Upper lobe of left lung (tissue), 6 donors: ENCODE measurements at regions not wholly inside any gene's neighbourhood (a gene's known extent, or its start where the extent isn't known, plus 50 kb on each side); places are given as distances from the start of the nearest gene placed in this dataset.
"Not testable (repeated sequence)": the region's sequence is repeated elsewhere in the genome, so short reads cannot be mapped to it uniquely, and the experiment has no call there.

Source experiments
- ATAC-seq, 2 donors: fragments of 200-7000 bp; cut with Tn5 transposase; one replicate each; pipeline ENCODE4 v1.9.1; 2022; ENCODE audit warnings: mild to moderate bottlenecking in 2 of 2, moderate library complexity in 2 of 2; ENCODE audit not compliant: low FRiP score in 2 of 2
- DNase-seq, 2 donors: peaks; one replicate each; pipeline ENCODE4 v3.0.0-alpha.2; 2019 to 2020
- H3K27ac ChIP-seq, 4 donors: fragments of 200-600 bp; sonication (generic); one replicate each; pipeline ENCODE4 v1.5.1; 2016 to 2019
- H3K27me3 ChIP-seq, 4 donors: fragments of 200-600 bp; sonication (generic); one replicate each; pipeline ENCODE4 v1.5.1; 2017 to 2019
- H3K36me3 ChIP-seq, 4 donors: fragments of 200-600 bp; sonication (generic); one replicate each; pipeline ENCODE4 v1.5.1; 2016 to 2019
- H3K4me1 ChIP-seq, 4 donors: fragments of 200-600 bp; sonication (generic); one replicate each; pipeline ENCODE4 v1.5.1; 2018 to 2019
- H3K4me3 ChIP-seq, 4 donors: fragments of 200-600 bp; sonication (generic); one replicate each; pipeline ENCODE4 v1.5.1; 2017 to 2019; ENCODE audit warnings: mild to moderate bottlenecking in 2 of 4, moderate library complexity in 1 of 4
- H3K9me3 ChIP-seq, 4 donors: fragments of 200-600 bp; sonication (generic); one replicate each; pipeline ENCODE4 v1.5.1; 2018 to 2019
- CTCF ChIP-seq, 6 experiments: fragments of 450-650 bp in 4 of 6; fragments of 200-600 bp in 2 of 6; sonication (generic) in 2 of 6; IDR thresholded peaks; one replicate each; pipeline ENCODE4 v1.5.1; 2016 to 2019; ENCODE audit warnings: antibody characterized with exemption in 6 of 6
- EP300 ChIP-seq, 4 donors: sonication (generic); formaldehyde crosslinking; IDR thresholded peaks; one replicate each; pipeline ENCODE4 v1.5.1; 2017; ENCODE audit warnings: antibody characterized with exemption in 4 of 4, control low read depth in 2 of 4
- POLR2A ChIP-seq, 4 donors: fragments of 450-650 bp; IDR thresholded peaks; one replicate each; pipeline ENCODE4 v1.5.1; 2016 to 2017; ENCODE audit warnings: antibody characterized with exemption in 4 of 4, mild to moderate bottlenecking in 2 of 4
- POLR2AphosphoS5 ChIP-seq, 2 donors: sonication (generic); formaldehyde crosslinking; IDR thresholded peaks; one replicate each; pipeline ENCODE4 v1.5.1; 2017; ENCODE audit warnings: antibody characterized with exemption in 2 of 2
- WGBS, 2 donors: methylation state at CpG; one replicate each; pipeline ENCODE4 v1.1.5; 2017 to 2018; 5-methylcytosine and 5-hydroxymethylcytosine counted together
- donor health status: DM: no; HTN: no; CAD: no; lungs with moderate emphysema.
- donor health status: DM: no; HTN: yes; CAD: no; lungs with severe emphysema.

- peaks cover 0 to 4% (median 0%) of the 10 kb centered on the region in 4 donors for H3K9me3 ChIP-seq
- no peaks in the 10 kb centered on the region for H3K36me3 ChIP-seq
- ATAC-seq (no peak), DNase-seq (no peak)
- no peaks in the 10 kb centered on the region for H3K27me3 ChIP-seq
- 97 to 100% methylated on average over 1 of the region's 1 CpG for WGBS, 2 donors
- TF ChIP-seq EP300 (IDR thresholded peaks at IDR 0.05) (no peak), POLR2AphosphoS5 (IDR thresholded peaks at IDR 0.05) (no peak), POLR2A (IDR thresholded peaks at IDR 0.05) (no peak), CTCF (IDR thresholded peaks at IDR 0.05) (no peak)
- no peak overlapping the region for H3K4me3 ChIP-seq
- H3K27ac ChIP-seq = no peak overlapping the region
- no peaks in the 10 kb centered on the region for H3K4me1 ChIP-seq
These were observed 176.5 kb upstream of the DCC start for GRCh38 chr18:52163478-52163877.

GRCh38 chr18:52168131-52168530, 171.9 kb upstream of the DCC start:
- not testable (repeated sequence) for H3K4me3 ChIP-seq, DNase-seq, H3K27me3 ChIP-seq, H3K4me1 ChIP-seq, ATAC-seq, H3K9me3 ChIP-seq, H3K36me3 ChIP-seq, H3K27ac ChIP-seq
- WGBS, 2 donors = 73 to 80% methylated on average over 3 of the region's 3 CpGs

GRCh38 chr18:52174220-52174619, 165.8 kb upstream of the DCC start:
- Histone ChIP-seq H3K4me3 (no peak overlapping the region), H3K9me3 (no peaks in the 10 kb centered on the region), H3K27ac (no peak overlapping the region), H3K4me1 (no peaks in the 10 kb centered on the region), H3K36me3 (no peaks in the 10 kb centered on the region), H3K27me3 (no peaks in the 10 kb centered on the region)
- TF ChIP-seq EP300 (IDR thresholded peaks at IDR 0.05) (no peak), POLR2A (IDR thresholded peaks at IDR 0.05) (no peak), POLR2AphosphoS5 (IDR thresholded peaks at IDR 0.05) (no peak), CTCF (IDR thresholded peaks at IDR 0.05) (no peak)
- 77 to 93% methylated on average over 1 of the region's 1 CpG for WGBS, 2 donors
- no peak for DNase-seq
- no peak for ATAC-seq

- WGBS, 2 donors = 59 to 79% methylated on average over 1 of the region's 1 CpG
- Histone ChIP-seq H3K27ac (no peak overlapping the region), H3K27me3 (no peaks in the 10 kb centered on the region), H3K4me3 (no peak overlapping the region), H3K9me3 (no peaks in the 10 kb centered on the region), H3K36me3 (no peaks in the 10 kb centered on the region), H3K4me1 (no peaks in the 10 kb centered on the region)
- no peak for TF ChIP-seq POLR2AphosphoS5 (IDR thresholded peaks at IDR 0.05)
- no peak for TF ChIP-seq EP300 (IDR thresholded peaks at IDR 0.05)
- no peak for TF ChIP-seq POLR2A (IDR thresholded peaks at IDR 0.05)
- no peak for TF ChIP-seq CTCF (IDR thresholded peaks at IDR 0.05)
- ATAC-seq (no peak), DNase-seq (no peak)
These were observed 164.6 kb upstream of the DCC start for GRCh38 chr18:52175406-52175805.

- H3K36me3 ChIP-seq = no peaks in the 10 kb centered on the region
- H3K4me3 ChIP-seq = no peak overlapping the region
- no peak overlapping the region for H3K27ac ChIP-seq
- no peak for ATAC-seq
- H3K9me3 ChIP-seq = no peaks in the 10 kb centered on the region
- no peak for DNase-seq
- no peak for TF ChIP-seq POLR2A (IDR thresholded peaks at IDR 0.05)
- TF ChIP-seq CTCF (IDR thresholded peaks at IDR 0.05) = no peak
- no peak for TF ChIP-seq EP300 (IDR thresholded peaks at IDR 0.05)
- TF ChIP-seq POLR2AphosphoS5 (IDR thresholded peaks at IDR 0.05) = no peak
- 89 to 93% methylated on average over 2 of the region's 2 CpGs for WGBS, 2 donors
- no peaks in the 10 kb centered on the region for H3K27me3 ChIP-seq
- H3K4me1 ChIP-seq = no peaks in the 10 kb centered on the region
These were observed 156.9 kb upstream of the DCC start for GRCh38 chr18:52183107-52183506.
